Keratinocyte (primary cell): ENCODE measurements at regions not wholly inside any gene's neighbourhood (a gene's known extent, or its start where the extent isn't known, plus 50 kb on each side); places are given as distances from the start of the nearest gene placed in this dataset.

Experiments
- EZH2 ChIP-seq: IDR thresholded peaks from one replicate; pipeline ENCODE4 v1.6.1; 2012; ENCODE audit warnings: inconsistent platforms, mild to moderate bottlenecking, low read length, moderate library complexity
- TF ChIP-seq, protein P1 (sequence below), 3 experiments: IDR thresholded peaks in 1 of 3; conservative IDR thresholded peaks in 1 of 3; optimal IDR thresholded peaks in 1 of 3; 2 replicates in 2 of 3; 3 replicates in 1 of 3; pipeline versions ENCODE3 to v1.5.1; 2011; ENCODE audit warnings: low read length in 3 of 3, mild to moderate bottlenecking in 3 of 3, moderate library complexity in 2 of 3, control low read depth in 1 of 3, inconsistent platforms in 1 of 3; ENCODE audit not compliant: insufficient read depth in 2 of 3; ENCODE audit errors: extremely low read depth in 1 of 3

DNA sequence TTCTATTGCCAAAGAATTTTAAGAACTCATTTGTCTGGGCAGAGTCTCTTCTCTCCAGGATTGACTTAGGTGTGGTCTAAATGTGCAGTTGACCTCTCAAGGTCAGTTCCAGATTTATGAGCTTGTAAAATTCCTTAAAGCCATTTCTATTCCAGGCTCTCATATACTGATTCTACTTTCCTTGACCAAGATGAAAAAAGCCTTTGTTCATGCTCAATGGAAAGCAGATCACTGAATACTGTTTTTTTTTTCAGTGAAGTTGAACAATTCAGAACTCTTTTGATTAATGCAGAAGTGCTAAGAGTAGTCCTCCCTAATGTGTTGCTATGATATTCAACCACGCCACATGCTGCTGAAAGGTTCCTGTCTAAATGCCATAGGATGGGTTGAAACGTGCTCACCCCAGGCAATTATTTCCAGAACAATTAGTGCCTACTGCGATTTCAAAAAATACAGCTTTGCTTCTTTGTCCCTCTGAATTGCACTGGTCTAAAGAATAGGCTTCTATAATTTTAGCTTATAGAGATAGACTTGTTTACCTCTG is 312.4 kb upstream of the PABPC5 start:
- TF ChIP-seq, protein P1, sequence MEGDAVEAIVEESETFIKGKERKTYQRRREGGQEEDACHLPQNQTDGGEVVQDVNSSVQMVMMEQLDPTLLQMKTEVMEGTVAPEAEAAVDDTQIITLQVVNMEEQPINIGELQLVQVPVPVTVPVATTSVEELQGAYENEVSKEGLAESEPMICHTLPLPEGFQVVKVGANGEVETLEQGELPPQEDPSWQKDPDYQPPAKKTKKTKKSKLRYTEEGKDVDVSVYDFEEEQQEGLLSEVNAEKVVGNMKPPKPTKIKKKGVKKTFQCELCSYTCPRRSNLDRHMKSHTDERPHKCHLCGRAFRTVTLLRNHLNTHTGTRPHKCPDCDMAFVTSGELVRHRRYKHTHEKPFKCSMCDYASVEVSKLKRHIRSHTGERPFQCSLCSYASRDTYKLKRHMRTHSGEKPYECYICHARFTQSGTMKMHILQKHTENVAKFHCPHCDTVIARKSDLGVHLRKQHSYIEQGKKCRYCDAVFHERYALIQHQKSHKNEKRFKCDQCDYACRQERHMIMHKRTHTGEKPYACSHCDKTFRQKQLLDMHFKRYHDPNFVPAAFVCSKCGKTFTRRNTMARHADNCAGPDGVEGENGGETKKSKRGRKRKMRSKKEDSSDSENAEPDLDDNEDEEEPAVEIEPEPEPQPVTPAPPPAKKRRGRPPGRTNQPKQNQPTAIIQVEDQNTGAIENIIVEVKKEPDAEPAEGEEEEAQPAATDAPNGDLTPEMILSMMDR (optimal IDR thresholded peaks at IDR 0.05 in 1 of 3, IDR thresholded peaks at IDR 0.05 in 1 of 3, conservative IDR thresholded peaks at IDR 0.05 in 1 of 3; ENCODE audit: extremely low read depth in 1 of 3, insufficient read depth in 2 of 3, low read length in 3 of 3): no peak
- no peak for TF ChIP-seq EZH2
